GM21381 (cell line): ENCODE measurements at regions not wholly inside any gene's neighbourhood (a gene's known extent, or its start where the extent isn't known, plus 50 kb on each side); places are given as distances from the start of the nearest gene placed in this dataset.
"Not testable (repeated sequence)": the region's sequence is repeated elsewhere in the genome, so short reads cannot be mapped to it uniquely, and the experiment has no call there.

ENCODE experiments used
- ATAC-seq: cut with Tn5 transposase; IDR thresholded peaks from one replicate; pipeline ENCODE4 v1.9.1; 2021; ENCODE audit warnings: mild to moderate bottlenecking, moderate library complexity; ENCODE audit not compliant: unreplicated experiment

DNA sequence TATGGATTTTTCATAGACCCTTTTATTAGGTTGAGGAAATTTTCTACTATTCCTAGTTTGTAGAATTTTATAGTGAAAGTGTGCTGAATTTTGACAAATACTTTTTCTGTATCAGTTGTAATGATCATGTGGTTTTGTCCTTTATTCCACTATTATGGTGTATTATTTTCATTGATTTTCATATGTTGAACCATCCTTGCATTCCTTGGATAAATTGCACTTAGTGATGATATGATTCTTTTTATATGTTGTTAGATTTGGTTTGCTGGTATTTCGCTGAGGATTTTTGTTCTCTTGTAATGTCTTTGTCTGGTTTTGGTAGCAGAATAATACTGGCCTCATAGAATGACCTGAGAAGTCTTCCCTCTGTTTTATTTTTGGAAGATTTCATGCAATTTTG, 140.6 kb upstream of the CDK6 start:
- ATAC-seq: no peak

- no peak for ATAC-seq
Measured at GRCh38 chr7:92973974-92974373, 137.6 kb upstream of the CDK6 start.

GRCh38 chr7:92973293-92973731, 136.9 kb upstream of the CDK6 start:
- ATAC-seq: no peak

DNA sequence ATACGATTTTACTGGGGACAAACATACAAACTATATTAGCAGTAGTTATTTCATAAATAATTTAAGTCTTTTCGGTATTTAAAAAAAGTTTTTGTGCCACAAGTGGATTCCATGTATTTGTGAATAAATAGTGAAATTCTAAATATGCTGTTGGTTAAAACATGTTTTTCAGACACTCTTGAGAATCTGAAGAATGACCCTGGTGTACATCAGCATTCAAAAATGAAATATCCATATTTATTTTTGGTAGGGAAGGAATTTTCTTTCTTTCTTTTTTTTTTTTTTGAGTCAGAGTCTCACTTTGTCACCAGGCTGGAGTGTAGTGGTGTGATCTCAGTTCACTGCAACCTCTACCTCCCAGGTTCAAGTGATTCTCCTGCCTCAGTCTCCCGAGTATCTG, 136.1 kb upstream of the CDK6 start:
- ATAC-seq: no peak

GRCh38 chr7:92969061-92969460, 132.7 kb upstream of the CDK6 start:
- ATAC-seq: no peak

DNA sequence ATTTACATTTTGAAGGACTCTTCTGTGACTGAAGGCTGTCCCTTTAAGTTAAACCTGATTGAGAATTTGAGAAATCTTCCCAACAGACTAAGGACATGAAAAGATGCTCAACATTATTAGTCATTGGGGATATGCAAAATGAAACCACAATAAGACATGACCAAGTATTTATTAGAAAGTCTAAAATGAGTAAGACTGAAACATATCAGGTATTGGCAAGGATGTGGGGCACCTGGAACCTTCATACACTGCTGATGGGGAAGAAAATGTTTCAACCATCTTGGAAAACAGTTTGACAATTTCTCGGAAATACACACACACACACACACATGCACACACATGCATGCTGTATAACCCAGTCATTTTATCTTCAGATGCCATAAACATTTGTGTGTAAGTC, 132.1 kb upstream of the CDK6 start:
- ATAC-seq: no peak

DNA sequence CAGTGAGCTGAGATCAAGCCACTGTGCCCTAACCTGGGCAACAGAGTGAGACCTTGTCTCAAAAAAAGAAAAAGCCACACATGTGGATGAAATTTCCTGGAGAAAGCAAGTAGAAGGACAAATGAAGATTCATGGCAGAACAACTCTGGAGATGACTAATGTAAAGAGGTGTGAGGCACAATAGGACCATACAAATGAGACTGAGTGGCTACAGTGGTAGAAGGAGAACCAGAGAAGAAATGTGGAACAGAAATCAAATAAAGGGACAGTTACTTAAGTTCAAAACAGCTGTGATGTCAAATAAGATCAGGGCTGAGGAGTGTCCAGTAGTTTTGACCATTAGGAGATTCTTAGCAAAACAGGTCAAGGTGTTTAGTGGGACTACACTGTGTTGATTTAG, 130.9 kb upstream of the CDK6 start:
- ATAC-seq: no peak

DNA sequence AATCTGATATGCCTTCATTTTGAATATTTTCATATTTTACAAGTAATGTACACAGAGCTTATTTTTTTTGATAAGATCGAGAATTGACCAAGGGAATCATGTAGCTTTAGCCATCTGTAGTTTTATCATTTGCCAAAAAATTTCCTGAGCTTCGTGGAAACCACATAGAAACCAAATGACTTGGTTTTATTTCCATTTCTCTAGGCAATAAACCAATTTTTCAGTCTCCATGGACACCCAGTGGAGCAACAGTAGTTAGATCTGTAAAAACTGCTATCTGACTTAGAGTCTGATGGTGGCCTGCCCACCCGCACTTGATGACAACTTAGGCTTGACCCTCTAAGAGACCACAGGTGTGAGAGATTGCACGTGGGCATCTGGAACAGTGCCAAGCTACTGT, 127.8 kb upstream of the CDK6 start:
- no peak for ATAC-seq

- no peak for ATAC-seq
Measured at GRCh38 chr7:92963566-92963965, 127.2 kb upstream of the CDK6 start.

DNA sequence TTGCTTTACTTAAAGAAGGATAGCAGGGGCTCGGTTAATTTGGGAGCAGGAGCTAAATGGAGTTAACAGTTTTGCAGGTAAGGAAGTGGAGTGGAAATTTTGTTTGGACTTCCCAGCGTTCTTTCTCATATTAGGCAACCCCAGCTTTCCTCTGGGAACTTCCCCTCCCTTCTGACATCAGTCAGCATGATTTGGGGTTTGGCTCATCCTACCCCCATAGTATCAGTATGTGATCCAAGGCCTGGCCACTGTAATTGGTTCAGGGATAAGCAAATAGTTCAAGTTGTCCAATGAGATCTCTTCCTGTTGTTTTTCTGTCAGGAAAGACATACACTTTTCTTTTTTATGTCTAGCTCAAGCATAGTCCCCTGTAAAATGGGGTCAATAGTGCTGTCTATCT, 125.6 kb upstream of the CDK6 start:
- no peak for ATAC-seq

- ATAC-seq: no peak
Measured at GRCh38 chr7:92956575-92956974, 120.2 kb upstream of the CDK6 start.

DNA sequence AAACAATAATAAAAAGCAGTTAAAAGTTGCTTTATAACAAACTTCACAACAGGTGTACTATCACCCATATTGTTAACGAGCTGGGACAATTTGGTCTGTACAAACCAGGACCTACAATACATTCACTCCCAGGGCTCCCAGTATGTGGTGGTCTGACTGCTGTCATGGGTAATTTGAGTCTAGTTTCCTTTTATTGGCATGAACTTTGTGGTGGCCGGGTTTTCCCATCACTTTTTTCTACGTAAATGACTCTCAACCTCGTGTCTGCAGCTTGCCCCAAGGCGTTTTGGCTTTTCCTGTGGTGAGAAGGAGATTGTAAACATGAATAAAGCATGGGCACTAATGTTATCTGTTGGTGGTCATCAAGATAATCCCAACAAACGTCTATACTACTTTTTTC, 118.7 kb upstream of the CDK6 start:
- ATAC-seq: no peak

- ATAC-seq: no peak
Measured at GRCh38 chr7:92953657-92954056, 117.3 kb upstream of the CDK6 start.

DNA sequence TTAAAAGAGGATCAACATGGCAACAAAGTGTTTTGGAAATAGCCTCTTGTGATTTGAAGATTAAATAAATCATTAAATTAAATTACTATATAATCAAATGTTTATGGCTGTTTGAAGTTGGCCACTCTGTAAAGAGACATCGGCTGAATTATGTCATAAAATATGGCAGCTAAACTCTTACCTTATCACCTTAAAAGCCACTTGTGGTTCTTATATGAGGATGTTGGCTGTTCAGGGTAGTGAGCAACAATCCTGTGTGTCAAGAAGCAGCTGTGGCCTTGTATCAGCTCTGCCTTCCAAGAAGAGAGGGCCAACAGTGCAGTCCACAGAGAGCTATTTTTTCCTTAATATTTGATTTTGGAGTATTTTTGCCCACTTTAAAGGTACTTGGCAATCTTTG, 113.4 kb upstream of the CDK6 start:
- ATAC-seq: no peak

- no peak for ATAC-seq
Measured at GRCh38 chr7:92945840-92946239, 109.5 kb upstream of the CDK6 start.

DNA sequence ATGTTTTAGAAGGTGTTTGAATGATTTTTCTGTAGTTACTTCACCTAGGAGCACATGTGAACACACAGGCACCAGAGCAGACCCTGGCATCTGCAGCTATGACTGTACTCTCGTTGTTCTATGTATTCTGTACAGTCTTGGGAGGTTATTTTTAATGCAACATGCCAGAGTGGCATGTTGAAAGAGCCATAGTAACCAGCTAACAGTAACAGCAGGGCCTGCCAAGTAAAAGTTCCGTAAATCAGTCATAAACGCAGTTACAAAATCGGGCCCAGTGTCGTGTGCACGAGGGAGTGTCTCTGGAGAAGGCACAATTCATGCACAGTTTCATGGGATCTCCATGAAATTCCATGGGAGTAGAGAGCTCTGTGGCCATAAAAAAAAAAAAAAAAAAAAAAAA, 108.3 kb upstream of the CDK6 start:
- ATAC-seq: no peak

DNA sequence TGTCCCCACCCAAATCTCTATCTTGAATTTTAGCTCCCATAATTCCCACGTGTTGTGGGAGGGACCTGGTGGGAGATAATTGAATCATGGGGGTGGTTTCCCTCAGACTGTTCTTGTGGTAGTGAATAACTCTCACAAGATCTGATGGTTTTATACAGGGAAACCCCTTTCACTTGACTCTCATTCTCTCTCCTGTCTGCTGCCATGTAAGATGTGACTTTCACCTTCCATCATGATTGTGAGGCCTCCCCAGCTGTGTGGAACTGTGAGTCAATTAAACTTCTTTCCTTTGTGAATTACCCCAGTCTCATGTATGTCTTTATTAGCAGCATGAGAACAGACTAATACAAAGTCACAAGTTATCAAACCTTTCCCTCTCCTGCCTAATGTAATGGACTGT, 106.3 kb upstream of the CDK6 start:
- ATAC-seq: not testable (repeated sequence)

GRCh38 chr7:92939666-92940360, 103.4 kb upstream of the CDK6 start:
- no peak for ATAC-seq

DNA sequence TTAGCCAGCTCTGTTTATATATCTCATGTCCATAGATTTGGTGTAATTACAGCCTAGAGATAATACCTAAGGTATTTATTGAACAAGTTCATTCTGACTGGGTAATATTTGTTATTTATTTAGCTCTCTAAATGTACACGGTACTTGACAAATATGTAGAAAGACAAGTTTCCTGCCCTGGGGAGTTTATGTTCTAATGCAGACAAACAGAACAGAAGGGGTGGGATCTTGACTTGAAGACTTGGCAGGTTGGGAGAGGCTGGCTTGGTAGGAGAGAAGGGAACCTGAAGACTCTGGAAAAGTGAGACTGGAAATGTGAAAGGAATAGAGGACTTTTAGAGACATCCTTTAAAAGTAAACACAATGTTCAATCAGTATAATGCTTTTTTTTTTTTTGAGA, 97.7 kb upstream of the CDK6 start:
- no peak for ATAC-seq

DNA sequence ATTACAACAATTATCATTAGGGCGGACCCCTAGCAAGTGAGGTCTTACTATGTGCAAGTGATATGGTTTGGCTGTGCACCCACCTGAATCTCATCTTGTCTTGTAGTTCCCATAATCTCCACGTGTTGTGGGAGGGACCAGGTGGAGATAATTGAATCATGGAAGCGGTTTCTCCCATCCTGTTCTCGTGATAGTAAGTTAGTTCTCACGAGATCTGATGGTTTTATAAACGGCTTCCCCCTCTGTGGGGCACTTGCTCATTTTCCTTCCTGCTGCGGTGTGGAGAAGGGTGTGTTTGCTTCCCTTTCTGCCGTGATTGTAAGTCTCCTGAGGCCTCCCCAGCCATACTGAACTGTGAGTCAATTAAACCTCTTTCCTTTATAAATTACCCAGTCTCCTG, 96.1 kb upstream of the CDK6 start:
- ATAC-seq: no peak

GRCh38 chr7:92930404-92930803, 94.0 kb upstream of the CDK6 start:
- no peak for ATAC-seq

DNA sequence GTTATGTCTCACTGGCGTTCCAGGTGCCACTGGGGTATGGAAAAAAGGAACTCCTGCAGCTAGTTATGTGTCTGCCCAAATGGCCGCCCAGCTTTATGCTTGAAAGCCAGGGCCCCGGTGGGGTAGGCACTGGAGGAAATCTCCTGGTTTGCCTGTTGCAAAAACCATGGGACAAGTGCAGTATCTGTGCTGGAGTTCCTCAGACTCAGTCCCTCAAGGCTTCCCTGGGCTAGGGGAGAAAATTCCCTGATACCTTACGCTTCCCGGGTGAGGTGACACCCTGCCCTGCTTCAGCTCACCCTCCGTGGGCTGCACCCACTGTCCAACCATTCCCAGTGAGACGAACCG, 90.3 kb upstream of the CDK6 start:
- no peak for ATAC-seq

GRCh38 chr7:92925876-92926696, 89.7 kb upstream of the CDK6 start:
- no peak for ATAC-seq
